ENCODE measurements at regions not wholly inside any gene's neighbourhood (a gene's known extent, or its start where the extent isn't known, plus 50 kb on each side); places are given as distances from the start of the nearest gene placed in this dataset.

GRCh38 chr11:112318184-112318591 is 57.5 kb upstream of the PLET1 start:
- no peaks in the 10 kb centered on the region for H3K27me3 ChIP-seq (ENCODE audit: control insufficient read depth, insufficient read depth, low read length)
- TF ChIP-seq CTCF (IDR thresholded peaks at IDR 0.05): no peak
- H3K27ac ChIP-seq: no peak overlapping the region
- H3K36me3 ChIP-seq (ENCODE audit: control insufficient read depth, insufficient read depth, low read length): no peaks in the 10 kb centered on the region
- no peaks in the 10 kb centered on the region for H3K9me3 ChIP-seq (ENCODE audit: control insufficient read depth, low read length)
- H3K4me1 ChIP-seq: no peaks in the 10 kb centered on the region
- H3K4me2 ChIP-seq (ENCODE audit: low read length): no peak overlapping the region
- H3K4me3 ChIP-seq (ENCODE audit: low read depth, low read length): no peak overlapping the region
- H2AFZ ChIP-seq: no peak overlapping the region
- H3K79me2 ChIP-seq: no peaks in the 10 kb centered on the region
- H3K9ac ChIP-seq: no peak overlapping the region

GRCh38 chr11:112318661-112319060 is 58.0 kb upstream of the PLET1 start:
- Histone ChIP-seq H2AFZ (no peak overlapping the region), H3K27ac (no peak overlapping the region), H3K79me2 (no peaks in the 10 kb centered on the region), H3K4me3 (ENCODE audit: low read depth, low read length) (no peak overlapping the region), H3K4me2 (ENCODE audit: low read length) (no peak overlapping the region), H3K9ac (no peak overlapping the region), H3K27me3 (ENCODE audit: control insufficient read depth, insufficient read depth, low read length) (no peaks in the 10 kb centered on the region), H3K4me1 (no peaks in the 10 kb centered on the region), H3K9me3 (ENCODE audit: control insufficient read depth, low read length) (no peaks in the 10 kb centered on the region), H3K36me3 (ENCODE audit: control insufficient read depth, insufficient read depth, low read length) (no peaks in the 10 kb centered on the region)
- no peak for TF ChIP-seq CTCF (IDR thresholded peaks at IDR 0.05)

GRCh38 chr11:112320668-112321067 is 60.0 kb upstream of the PLET1 start:
- Histone ChIP-seq H3K27me3 (ENCODE audit: control insufficient read depth, insufficient read depth, low read length) (no peaks in the 10 kb centered on the region), H3K4me1 (no peaks in the 10 kb centered on the region), H3K9me3 (ENCODE audit: control insufficient read depth, low read length) (no peaks in the 10 kb centered on the region), H3K4me2 (ENCODE audit: low read length) (no peak overlapping the region), H2AFZ (no peak overlapping the region), H3K27ac (no peak overlapping the region), H3K9ac (no peak overlapping the region), H3K79me2 (no peaks in the 10 kb centered on the region), H3K36me3 (ENCODE audit: control insufficient read depth, insufficient read depth, low read length) (no peaks in the 10 kb centered on the region), H3K4me3 (ENCODE audit: low read depth, low read length) (no peak overlapping the region)
- TF ChIP-seq CTCF (IDR thresholded peaks at IDR 0.05): no peak

- H3K4me3 ChIP-seq (ENCODE audit: low read depth, low read length): no peak overlapping the region
- no peaks in the 10 kb centered on the region for H3K9me3 ChIP-seq (ENCODE audit: control insufficient read depth, low read length)
- H2AFZ ChIP-seq: peak overlapping the region; percentile 19
- H3K4me1 ChIP-seq: no peaks in the 10 kb centered on the region
- H3K79me2 ChIP-seq: no peaks in the 10 kb centered on the region
- H3K27ac ChIP-seq: no peak overlapping the region
- no peak overlapping the region for H3K9ac ChIP-seq
- no peak overlapping the region for H3K4me2 ChIP-seq (ENCODE audit: low read length)
- no peak for TF ChIP-seq CTCF (IDR thresholded peaks at IDR 0.05)
- H3K27me3 ChIP-seq (ENCODE audit: control insufficient read depth, insufficient read depth, low read length): no peaks in the 10 kb centered on the region
- H3K36me3 ChIP-seq (ENCODE audit: control insufficient read depth, insufficient read depth, low read length): no peaks in the 10 kb centered on the region
These were observed 61.0 kb upstream of the PLET1 start for GRCh38 chr11:112321501-112322172.

GRCh38 chr11:112322173-112322790 is 61.6 kb upstream of the PLET1 start:
- Histone ChIP-seq H3K79me2 (no peaks in the 10 kb centered on the region), H3K4me2 (ENCODE audit: low read length) (no peak overlapping the region), H3K27ac (no peak overlapping the region), H3K9me3 (ENCODE audit: control insufficient read depth, low read length) (no peaks in the 10 kb centered on the region), H3K9ac (no peak overlapping the region), H3K27me3 (ENCODE audit: control insufficient read depth, insufficient read depth, low read length) (no peaks in the 10 kb centered on the region), H3K36me3 (ENCODE audit: control insufficient read depth, insufficient read depth, low read length) (no peaks in the 10 kb centered on the region), H3K4me1 (no peaks in the 10 kb centered on the region), H2AFZ (peak overlapping the region; percentile 19), H3K4me3 (ENCODE audit: low read depth, low read length) (no peak overlapping the region)
- no peak for TF ChIP-seq CTCF (IDR thresholded peaks at IDR 0.05)
